Nephron progenitor cell (in vitro differentiated cells): ENCODE measurements at regions not wholly inside any gene's neighbourhood (a gene's known extent, or its start where the extent isn't known, plus 50 kb on each side); places are given as distances from the start of the nearest gene placed in this dataset.

Source experiments
- DNase-seq: peaks from one replicate; pipeline ENCODE4 v3.0.0; 2021
- H3K27ac Mint-ChIP-seq: 2 replicates; pipeline ENCODE4 v1.8.0; 2021; ENCODE audit warnings: mild to moderate bottlenecking, moderate library complexity, mixed read lengths
- H3K27me3 Mint-ChIP-seq: 2 replicates; pipeline ENCODE4 v1.8.0; 2021; ENCODE audit warnings: mild to moderate bottlenecking, low read depth, mixed read lengths; ENCODE audit not compliant: poor library complexity
- H3K36me3 Mint-ChIP-seq: 2 replicates; pipeline ENCODE4 v1.8.0; 2021; ENCODE audit warnings: low read depth, mixed read lengths
- H3K4me1 Mint-ChIP-seq: 2 replicates; pipeline ENCODE4 v1.8.0; 2021; ENCODE audit warnings: mixed read lengths
- H3K4me3 Mint-ChIP-seq: 2 replicates; pipeline ENCODE4 v1.8.0; 2021; ENCODE audit warnings: mild to moderate bottlenecking, moderate library complexity, mixed read lengths
- H3K9me3 Mint-ChIP-seq: 2 replicates; pipeline ENCODE4 v1.8.0; 2021; ENCODE audit warnings: mild to moderate bottlenecking, moderate library complexity, mixed read lengths
- CTCF ChIP-seq: fragments of 200-600 bp; sonication (generic); IDR thresholded peaks from 2 replicates; pipeline ENCODE4 v1.5.0; 2021; ENCODE audit warnings: antibody characterized with exemption

DNA sequence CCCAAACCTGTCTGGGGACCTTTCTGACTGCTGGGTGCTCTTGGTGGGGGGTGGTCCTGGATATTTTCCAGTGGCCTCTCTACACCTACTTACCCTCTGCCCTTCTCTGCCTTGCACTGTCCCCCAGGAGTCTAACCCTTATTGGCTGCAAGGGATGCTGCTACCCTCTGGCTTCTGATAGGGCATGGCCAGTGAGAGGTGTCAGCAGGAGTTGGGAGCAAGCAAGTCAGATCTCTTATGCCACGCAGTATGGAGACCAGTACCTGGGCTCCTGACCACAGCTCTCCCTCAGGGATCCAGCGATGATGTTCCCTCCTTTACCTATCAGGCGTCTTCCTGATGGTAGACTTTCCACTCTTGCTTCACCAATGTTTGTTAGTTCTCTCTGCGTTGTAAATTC is 373.7 kb downstream of the SOCS6 start:
- peaks cover 5% of the 10 kb centered on the region for H3K9me3 Mint-ChIP-seq
- no peak for DNase-seq

GRCh38 chr18:70659036-70659925 is 370.4 kb downstream of the SOCS6 start:
- H3K27ac Mint-ChIP-seq = no peak overlapping the region

More for the DNA sequence above, 373.7 kb downstream of the SOCS6 start:
- Mint-ChIP-seq H3K4me1 (no peaks in the 10 kb centered on the region), H3K27ac (no peak overlapping the region), H3K4me3 (no peak overlapping the region), H3K36me3 (no peaks in the 10 kb centered on the region), H3K27me3 (peaks cover 2% of the 10 kb centered on the region)
- no peak for TF ChIP-seq CTCF

DNA sequence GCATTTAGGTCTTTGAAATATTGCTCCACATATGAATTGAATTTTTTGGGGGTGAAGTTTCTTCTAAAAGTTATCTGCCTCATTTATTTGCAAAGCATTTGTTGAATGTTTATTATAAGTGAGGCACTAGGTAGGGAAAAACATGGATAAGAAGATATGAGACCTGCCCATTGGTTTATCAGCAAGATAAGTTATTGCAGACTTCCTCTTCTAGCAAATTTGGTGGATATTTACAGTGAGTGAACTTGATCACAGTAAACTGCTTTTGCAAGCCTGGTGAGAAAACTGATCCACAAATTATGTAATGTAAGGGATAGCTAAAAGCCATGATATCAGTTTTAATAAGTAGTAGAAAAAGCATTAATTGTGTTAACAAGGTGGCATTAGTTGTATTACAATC is 364.8 kb downstream of the SOCS6 start:
- no peak for TF ChIP-seq CTCF
- Mint-ChIP-seq H3K27me3 (no peaks in the 10 kb centered on the region), H3K27ac (no peak overlapping the region), H3K9me3 (peaks cover 3% of the 10 kb centered on the region), H3K4me1 (no peaks in the 10 kb centered on the region), H3K4me3 (no peak overlapping the region), H3K36me3 (no peaks in the 10 kb centered on the region)
- DNase-seq = no peak

More at GRCh38 chr18:70659036-70659925, 370.4 kb downstream of the SOCS6 start:
- peaks cover 2% of the 10 kb centered on the region for H3K27me3 Mint-ChIP-seq
- no peak for TF ChIP-seq CTCF
- no peaks in the 10 kb centered on the region for H3K9me3 Mint-ChIP-seq
- H3K36me3 Mint-ChIP-seq = no peaks in the 10 kb centered on the region
- H3K4me3 Mint-ChIP-seq = no peak overlapping the region
- DNase-seq = no peak
- no peaks in the 10 kb centered on the region for H3K4me1 Mint-ChIP-seq

GRCh38 chr18:70650878-70651277 is 362.0 kb downstream of the SOCS6 start:
- no peak for TF ChIP-seq CTCF
- Mint-ChIP-seq H3K4me1 (no peaks in the 10 kb centered on the region), H3K9me3 (peaks cover 3% of the 10 kb centered on the region)

DNA sequence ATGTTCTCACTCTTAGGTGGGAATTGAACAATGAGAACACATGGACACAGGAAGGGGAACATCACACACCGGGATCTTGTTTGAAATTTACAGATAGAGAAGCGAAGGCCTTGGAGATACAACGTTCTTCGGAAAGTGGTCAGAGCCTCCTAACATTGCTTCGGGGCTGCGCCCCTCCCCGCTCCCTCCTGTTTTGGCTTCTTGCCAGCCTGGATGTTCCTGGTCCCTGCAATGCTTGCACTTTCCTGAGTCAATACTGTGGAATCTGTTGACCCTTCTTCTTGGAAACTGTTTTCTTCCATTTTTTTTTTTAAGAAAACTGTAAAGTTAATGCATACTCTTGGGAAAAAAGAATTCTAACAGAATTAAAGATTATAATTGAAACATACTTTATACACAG is 360.8 kb downstream of the SOCS6 start:
- Mint-ChIP-seq H3K4me1 (no peaks in the 10 kb centered on the region), H3K4me3 (no peak overlapping the region), H3K36me3 (no peaks in the 10 kb centered on the region), H3K27ac (no peak overlapping the region), H3K9me3 (peaks cover 3% of the 10 kb centered on the region), H3K27me3 (no peaks in the 10 kb centered on the region)
- no peak for TF ChIP-seq CTCF
- no peak for DNase-seq

More at GRCh38 chr18:70650878-70651277, 362.0 kb downstream of the SOCS6 start:
- Mint-ChIP-seq H3K4me3 (no peak overlapping the region), H3K27ac (no peak overlapping the region), H3K36me3 (no peaks in the 10 kb centered on the region), H3K27me3 (no peaks in the 10 kb centered on the region)
- no peak for DNase-seq

DNA sequence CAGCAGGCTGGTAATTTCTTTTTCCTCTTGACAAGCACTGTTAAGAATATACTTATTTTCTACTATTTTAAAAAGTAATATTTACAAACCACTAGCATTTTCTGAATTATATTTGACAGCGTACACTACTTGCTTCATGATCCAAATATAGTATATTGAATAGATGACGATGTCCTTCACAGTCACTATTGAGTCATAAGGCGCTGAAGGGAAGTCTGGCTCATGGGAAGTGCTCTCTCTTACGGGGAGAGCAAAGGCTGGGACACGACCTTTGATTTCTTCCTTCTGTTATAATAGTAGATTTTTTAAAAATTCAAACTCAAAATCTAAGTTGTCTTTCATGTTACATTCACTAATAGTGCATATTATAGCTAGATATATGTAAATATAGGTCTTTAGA is 357.1 kb downstream of the SOCS6 start:
- H3K4me3 Mint-ChIP-seq = no peak overlapping the region

More for the DNA sequence above, 357.1 kb downstream of the SOCS6 start:
- H3K27ac Mint-ChIP-seq = no peak overlapping the region
- peaks cover 3% of the 10 kb centered on the region for H3K9me3 Mint-ChIP-seq
- no peak for DNase-seq
- no peak for TF ChIP-seq CTCF
- H3K27me3 Mint-ChIP-seq = no peaks in the 10 kb centered on the region
- H3K36me3 Mint-ChIP-seq = no peaks in the 10 kb centered on the region
- H3K4me1 Mint-ChIP-seq = no peaks in the 10 kb centered on the region
